Panc1 (cell line): ENCODE measurements at regions not wholly inside any gene's neighbourhood (a gene's known extent, or its start where the extent isn't known, plus 50 kb on each side); places are given as distances from the start of the nearest gene placed in this dataset.

Experiments
- ATAC-seq: fragments of 200-7000 bp; cut with Tn5 transposase; 2 replicates; pipeline ENCODE4 v1.9.1; 2020; ENCODE audit warnings: mild to moderate bottlenecking, moderate library complexity
- BruUV-seq: library from RNA; stranded (reverse); fragments of 400-500 nt; replicated peaks from 2 replicates; lab custom pipeline; 2021; lab: Mats Ljungman, UMichigan
- CTCF ChIA-PET: fragments of 300-600 bp; sonication (Branson Sonifier 250); formaldehyde crosslinking; loops from one replicate; lab custom pipeline; 2022; ENCODE audit warnings: antibody characterized with exemption; lab: Charles Lee
- POLR2A ChIA-PET: fragments of 300-600 bp; sonication (Branson Sonifier 250); formaldehyde crosslinking; loops from one replicate; lab custom pipeline; 2022; ENCODE audit warnings: antibody characterized with exemption; lab: Charles Lee
- DNase-seq: peaks from one replicate; pipeline ENCODE4 v3.0.0-alpha.2; 2010; ENCODE audit warnings: low read depth, low spot score
- H3K27ac ChIP-seq: 2 replicates; pipeline ENCODE4 v1.5.1; 2011; ENCODE audit warnings: mild to moderate bottlenecking, low read length, inconsistent platforms
- H3K27me3 ChIP-seq: fragments of 200-500 bp; sonication (Bioruptor generic); 2 replicates; pipeline ENCODE4 v1.6.0; 2014; ENCODE audit warnings: low read length, inconsistent platforms; ENCODE audit not compliant: control insufficient read depth, insufficient read depth
- H3K36me3 ChIP-seq: fragments of 200-500 bp; sonication (Bioruptor generic); 2 replicates; pipeline ENCODE4 v1.5.1; 2014; ENCODE audit warnings: inconsistent platforms, mild to moderate bottlenecking, low read length, moderate library complexity; ENCODE audit not compliant: control insufficient read depth, insufficient read depth
- H3K4me1 ChIP-seq: 2 replicates; pipeline ENCODE4 v1.5.1; 2011; ENCODE audit warnings: inconsistent platforms, mild to moderate bottlenecking, low read length, moderate library complexity; ENCODE audit not compliant: control insufficient read depth, insufficient read depth
- H3K4me3 ChIP-seq, 2 experiments: 2 replicates each; pipeline ENCODE4 v1.5.1; 2011 to 2012; ENCODE audit warnings: low read depth in 2 of 2, low read length in 2 of 2, mild to moderate bottlenecking in 2 of 2, inconsistent platforms in 1 of 2, moderate library complexity in 1 of 2
- H3K9me3 ChIP-seq: fragments of 200-500 bp; sonication (Bioruptor generic); 2 replicates; pipeline ENCODE4 v1.5.1; 2014; ENCODE audit warnings: low read depth, mild to moderate bottlenecking, inconsistent platforms, low read length, moderate library complexity; ENCODE audit not compliant: control insufficient read depth, insufficient read depth
- CTCF ChIP-seq: fragments of 450-650 bp; IDR thresholded peaks from 2 replicates; pipeline ENCODE4 v1.5.1; 2017; ENCODE audit warnings: mild to moderate bottlenecking
- POLR2AphosphoS5 ChIP-seq: IDR thresholded peaks from 2 replicates; pipeline ENCODE4 v1.6.1; 2012; ENCODE audit warnings: mild to moderate bottlenecking, low read depth, low read length, moderate library complexity
- REST ChIP-seq, 2 experiments: IDR thresholded peaks; 2 replicates each; pipeline ENCODE4 v1.6.1; 2011 to 2012; ENCODE audit warnings: low read depth in 2 of 2, control low read depth in 1 of 2, low read length in 1 of 2, mild to moderate bottlenecking in 1 of 2, moderate library complexity in 1 of 2; ENCODE audit not compliant: insufficient read depth in 1 of 2
- SIN3A ChIP-seq: IDR thresholded peaks from 2 replicates; pipeline ENCODE4 v1.6.1; 2012; ENCODE audit warnings: low read depth, mild to moderate bottlenecking, low read length, moderate library complexity, borderline replicate concordance; ENCODE audit not compliant: insufficient read depth
- TCF7L2 ChIP-seq: IDR thresholded peaks from 2 replicates; pipeline ENCODE4 v1.6.1; 2011; ENCODE audit warnings: mild to moderate bottlenecking, low read depth, low read length, inconsistent platforms
- in situ Hi-C: cut with HindIII; loops from 2 replicates; pipeline ENCODE4 v1.10.0; 2016; ENCODE audit warnings: low sequenced_read_pairs, low pct_unique_long_range_greater_than_20kb
- intact Hi-C: fragments of 100-400 bp; cut with micrococcal nuclease; formaldehyde crosslinking; loops from one replicate; pipeline ENCODE4 v1.10.0; 2022; ENCODE audit not compliant: unreplicated experiment

GRCh38 chr3:31129241-31129640 lies 234.8 kb upstream of the GADL1 start:
- DNase-seq, result no peak
- Histone ChIP-seq H3K36me3 (no peaks in the 10 kb centered on the region), H3K27ac (no peak overlapping the region), H3K4me3 (no peak overlapping the region), H3K27me3 (no peaks in the 10 kb centered on the region), H3K4me1 (no peaks in the 10 kb centered on the region), H3K9me3 (no peaks in the 10 kb centered on the region)
- in situ Hi-C loops (no loop called here), intact Hi-C loops (no loop called here)
- ATAC-seq, result no peak
- BruUV-seq, result no TSS peak
- POLR2A ChIA-PET, result interaction anchor here (0.7 kb wide), 1 partner anchor 9 kb away, joined by 4 read pairs; no protein-coding TSS in a partner anchor
- TF ChIP-seq POLR2AphosphoS5 (no peak), REST (IDR thresholded peaks at IDR 0.05; ENCODE audit: insufficient read depth in 1 of 2, low read depth in 2 of 2, low read length in 1 of 2) (no peak), TCF7L2 (no peak), SIN3A (no peak), CTCF (no peak)
- CTCF ChIA-PET, result no interaction called here

- Histone ChIP-seq H3K27ac (no peak overlapping the region), H3K4me3 (no peak overlapping the region), H3K4me1 (no peaks in the 10 kb centered on the region), H3K9me3 (no peaks in the 10 kb centered on the region), H3K36me3 (no peaks in the 10 kb centered on the region), H3K27me3 (no peaks in the 10 kb centered on the region)
- in situ Hi-C loops, result no loop called here
- TF ChIP-seq CTCF, result peak; percentile 51; the same call in 1 of the 2 replicates
- no peak for TF ChIP-seq POLR2AphosphoS5
- intact Hi-C loops, result loop anchor here (5.0 kb wide), 2 partner anchors 200 to 365 kb away; no protein-coding TSS in a partner anchor
- ChIA-PET CTCF (no interaction called here), POLR2A (no interaction called here)
- no peak for ATAC-seq
- no TSS peak for BruUV-seq
- peak; percentile 5 for DNase-seq
These were observed 237.8 kb upstream of the GADL1 start for GRCh38 chr3:31132132-31132769.
